Head of caudate nucleus (tissue), 42 donors: ENCODE measurements at regions not wholly inside any gene's neighbourhood (a gene's known extent, or its start where the extent isn't known, plus 50 kb on each side); places are given as distances from the start of the nearest gene placed in this dataset.
A peak's percentile ranks its signal among the peaks of the same experiment; 100 is the strongest.

Experiments used
- DNase-seq, 42 donors: peaks; one replicate each; pipeline versions ENCODE4 v3.0.0 to v3.0.0-alpha.2; 2020 to 2021; ENCODE audit warnings: mixed read lengths in 7 of 42
- intact Hi-C: fragments of 100-400 bp; cut with DNase I; formaldehyde crosslinking; loops from one replicate; pipeline ENCODE4 v1.15.0; 2022

- intact Hi-C loops = no loop called here
These were observed 53.8 kb upstream of the LYPLAL1 start for GRCh38 chr1:219119839-219120238.

GRCh38 chr1:219120624-219121544 lies 52.8 kb upstream of the LYPLAL1 start:
- no peak for DNase-seq
- intact Hi-C loops = no loop called here

More at GRCh38 chr1:219119839-219120238, 53.8 kb upstream of the LYPLAL1 start:
- DNase-seq = no peak

- no peak for DNase-seq
- intact Hi-C loops = no loop called here
These were observed 52.0 kb upstream of the LYPLAL1 start for GRCh38 chr1:219121679-219122078.

GRCh38 chr1:219123036-219123435 lies 50.6 kb upstream of the LYPLAL1 start:
- intact Hi-C loops = no loop called here
- peak in 5 of 42 donors; percentile 2 to 38 (median 3) for DNase-seq
